ENCODE measurements at regions not wholly inside any gene's neighbourhood (a gene's known extent, or its start where the extent isn't known, plus 50 kb on each side); places are given as distances from the start of the nearest gene placed in this dataset.

GRCh38 chr6:9039258-9039657, 603.9 kb upstream of the SLC35B3 start:
- DNase-seq (ENCODE audit: low spot score): no peak

More at GRCh38 chr6:9039258-9039657, 603.9 kb upstream of the SLC35B3 start:
- no peak overlapping the region for H3K9ac ChIP-seq (ENCODE audit: insufficient read depth, low read depth, low read length)
- CTCF ChIA-PET (ENCODE audit: low intra/inter-chr PET ratio, low total read pairs): no interaction called here
- H3K4me1 ChIP-seq (ENCODE audit: insufficient read depth, low read length): no peaks in the 10 kb centered on the region
- H3K79me2 ChIP-seq (ENCODE audit: insufficient read depth, low read length): no peaks in the 10 kb centered on the region
- intact Hi-C loops (cut with micrococcal nuclease; ENCODE audit: unreplicated experiment) (no loop called here), in situ Hi-C loops (cut with HindIII; ENCODE audit: extremely low pct_ligation_motif_present, low pct_unique_long_range_greater_than_20kb) (no loop called here)
- H3K9me3 ChIP-seq (ENCODE audit: low read length): 0 out of 2 replicates have a peak, but pooled peaks cover 10% of the 10 kb centered on the region
- 0 out of 2 replicates have a peak, but pooled peaks have one; percentile 15 for TF ChIP-seq CTCF (CRISPR knock-in tag; IDR thresholded peaks at IDR 0.05)
- no peak for TF ChIP-seq HIC2 (CRISPR knock-in tag; IDR thresholded peaks at IDR 0.05; ENCODE audit: low read depth)
- TF ChIP-seq RBM39 (IDR thresholded peaks at IDR 0.05; ENCODE audit: low read depth, low read length, poor library complexity, severe bottlenecking): no peak
- TF ChIP-seq AHDC1 (CRISPR knock-in tag; IDR thresholded peaks at IDR 0.05; ENCODE audit: borderline replicate concordance): no peak
- no peak for TF ChIP-seq GTF2F1 (IDR thresholded peaks at IDR 0.05; ENCODE audit: low read length)
- H3K36me3 ChIP-seq (replicated peaks in 1 of 2; ENCODE audit: control insufficient read depth in 1 of 2, insufficient read depth in 2 of 2, low read length in 2 of 2): no peaks in the 10 kb centered on the region
- POLR2A ChIA-PET: no interaction called here
- ATAC-seq (peak; percentile 42; the same call in 1 of the 3 replicates), FAIRE-seq (no peak)
- no TSS peak for BruUV-seq (replicated peaks)
- 52% methylated on average over 6 of the region's 6 CpGs for WGBS (ENCODE audit: low lambda C conversion rate)
- no peaks in the 10 kb centered on the region for H3K27me3 ChIP-seq (ENCODE audit: control insufficient read depth in 1 of 2, insufficient read depth in 2 of 2, low read length in 2 of 2)
- H2AFZ ChIP-seq (ENCODE audit: low read length): no peak overlapping the region
- no peak overlapping the region for H3K4me2 ChIP-seq (ENCODE audit: low read depth, low read length)
- no peak overlapping the region for H3K27ac ChIP-seq (ENCODE audit: extremely low read length, insufficient read depth, low read length)
- H3K4me3 ChIP-seq (replicated peaks in 1 of 3; ENCODE audit: insufficient read depth in 1 of 3, low read depth in 2 of 3, low read length in 3 of 3): no peak overlapping the region
- H4K20me1 ChIP-seq (ENCODE audit: insufficient read depth, low read length): no peaks in the 10 kb centered on the region

Measured in HepG2 (cell line).